Progenitor cell of endocrine pancreas (in vitro differentiated cells): ENCODE measurements at regions not wholly inside any gene's neighbourhood (a gene's known extent, or its start where the extent isn't known, plus 50 kb on each side); places are given as distances from the start of the nearest gene placed in this dataset.

ENCODE experiments used
- DNase-seq: peaks from one replicate; pipeline ENCODE4 v3.0.0; 2021; ENCODE audit warnings: low spot score; ENCODE audit not compliant: unreplicated experiment
- H3K27ac Mint-ChIP-seq: 2 replicates; pipeline ENCODE4 v1.8.0; 2021; ENCODE audit warnings: mild to moderate bottlenecking, moderate library complexity, mixed read lengths
- H3K27me3 Mint-ChIP-seq: 2 replicates; pipeline ENCODE4 v1.8.0; 2021; ENCODE audit warnings: mixed read lengths
- H3K36me3 Mint-ChIP-seq: 2 replicates; pipeline ENCODE4 v1.8.0; 2022; ENCODE audit warnings: mixed read lengths; ENCODE audit not compliant: insufficient read depth
- H3K4me1 Mint-ChIP-seq: 2 replicates; pipeline ENCODE4 v1.8.0; 2021; ENCODE audit warnings: low read depth, mixed read lengths
- H3K4me3 Mint-ChIP-seq: 2 replicates; pipeline ENCODE4 v1.8.0; 2021; ENCODE audit warnings: low read depth, mild to moderate bottlenecking, moderate library complexity, mixed read lengths
- H3K9me3 Mint-ChIP-seq: 2 replicates; pipeline ENCODE4 v1.8.0; 2021; ENCODE audit warnings: low read depth, mixed read lengths
- CTCF ChIP-seq: fragments of 200-600 bp; sonication (generic); IDR thresholded peaks from one replicate; pipeline ENCODE4 v1.5.0; 2021; ENCODE audit warnings: antibody characterized with exemption, mild to moderate bottlenecking; ENCODE audit not compliant: unreplicated experiment

- no peak for DNase-seq
- H3K27me3 Mint-ChIP-seq: no peaks in the 10 kb centered on the region
- H3K9me3 Mint-ChIP-seq: no peaks in the 10 kb centered on the region
- no peak for TF ChIP-seq CTCF
- H3K4me1 Mint-ChIP-seq: no peaks in the 10 kb centered on the region
- no peak overlapping the region for H3K27ac Mint-ChIP-seq
- no peak overlapping the region for H3K4me3 Mint-ChIP-seq
- no peaks in the 10 kb centered on the region for H3K36me3 Mint-ChIP-seq
Measured at GRCh38 chr7:145557805-145558204, 558.8 kb upstream of the CNTNAP2 start.

- no peak for DNase-seq
- Mint-ChIP-seq H3K27ac (no peak overlapping the region), H3K4me3 (no peak overlapping the region), H3K27me3 (peaks cover 9% of the 10 kb centered on the region), H3K4me1 (no peaks in the 10 kb centered on the region), H3K9me3 (no peaks in the 10 kb centered on the region), H3K36me3 (no peaks in the 10 kb centered on the region)
- TF ChIP-seq CTCF: no peak
Measured at GRCh38 chr7:145543242-145543641, 573.4 kb upstream of the CNTNAP2 start.

- no peaks in the 10 kb centered on the region for H3K9me3 Mint-ChIP-seq
- no peak for DNase-seq
- no peaks in the 10 kb centered on the region for H3K36me3 Mint-ChIP-seq
- H3K27me3 Mint-ChIP-seq: peaks cover 7% of the 10 kb centered on the region
- H3K27ac Mint-ChIP-seq: no peak overlapping the region
- H3K4me3 Mint-ChIP-seq: no peak overlapping the region
- no peak for TF ChIP-seq CTCF
- no peaks in the 10 kb centered on the region for H3K4me1 Mint-ChIP-seq
Measured at GRCh38 chr7:145539910-145540309, 576.7 kb upstream of the CNTNAP2 start.

- DNase-seq: no peak
- H3K4me1 Mint-ChIP-seq: no peaks in the 10 kb centered on the region
- H3K27ac Mint-ChIP-seq: no peak overlapping the region
- no peaks in the 10 kb centered on the region for H3K9me3 Mint-ChIP-seq
- H3K4me3 Mint-ChIP-seq: no peak overlapping the region
- H3K27me3 Mint-ChIP-seq: no peaks in the 10 kb centered on the region
- H3K36me3 Mint-ChIP-seq: no peaks in the 10 kb centered on the region
- no peak for TF ChIP-seq CTCF
Measured at GRCh38 chr7:145534301-145534700, 582.3 kb upstream of the CNTNAP2 start.

- Mint-ChIP-seq H3K27ac (no peak overlapping the region), H3K4me1 (no peaks in the 10 kb centered on the region), H3K9me3 (no peaks in the 10 kb centered on the region), H3K36me3 (no peaks in the 10 kb centered on the region), H3K27me3 (no peaks in the 10 kb centered on the region), H3K4me3 (no peak overlapping the region)
- no peak for DNase-seq
- TF ChIP-seq CTCF: no peak
Measured at GRCh38 chr7:145520284-145520683, 596.3 kb upstream of the CNTNAP2 start.

GRCh38 chr7:145511004-145511403 is 605.6 kb upstream of the CNTNAP2 start:
- no peak for TF ChIP-seq CTCF
- H3K27me3 Mint-ChIP-seq: no peaks in the 10 kb centered on the region
- H3K4me3 Mint-ChIP-seq: no peak overlapping the region
- no peaks in the 10 kb centered on the region for H3K4me1 Mint-ChIP-seq
- no peak for DNase-seq
- peaks cover 14% of the 10 kb centered on the region for H3K9me3 Mint-ChIP-seq
- H3K27ac Mint-ChIP-seq: no peak overlapping the region
- no peaks in the 10 kb centered on the region for H3K36me3 Mint-ChIP-seq
